ENCODE measurements at regions not wholly inside any gene's neighbourhood (a gene's known extent, or its start where the extent isn't known, plus 50 kb on each side); places are given as distances from the start of the nearest gene placed in this dataset.

DNA sequence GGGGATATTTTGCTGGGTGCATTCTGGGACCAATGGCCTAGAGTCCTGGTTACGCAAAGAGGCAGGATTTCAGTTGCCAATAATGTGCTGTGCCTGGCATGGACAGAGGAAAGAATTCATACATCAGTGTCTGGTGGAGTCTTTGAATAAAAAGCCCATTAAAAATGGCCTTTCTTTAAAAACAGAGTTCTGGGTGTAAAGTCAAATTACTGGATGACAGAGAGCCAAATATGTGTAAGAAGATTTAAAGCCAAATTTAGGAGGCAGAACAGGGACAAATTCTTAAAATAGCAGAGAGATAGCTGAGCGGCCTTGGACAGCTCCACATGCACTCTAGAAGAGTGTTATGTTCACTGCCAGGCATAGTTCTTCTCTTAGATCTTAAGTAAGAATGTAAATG lies 60.8 kb upstream of the MEOX2 start:
- CTCF ChIA-PET = interaction anchor here (2.2 kb wide), 1 partner anchor 27 kb away, joined by 12 read pairs; no protein-coding TSS in a partner anchor
- POLR2A ChIA-PET = no interaction called here
- no peak overlapping the region for H3K4me3 ChIP-seq (ENCODE audit: low read depth, low read length)
- DNase-seq (ENCODE audit: low read depth, low spot score) = no peak
- TF ChIP-seq CTCF (IDR thresholded peaks at IDR 0.05; ENCODE audit: insufficient read depth, low read length, missing control alignments) = no peak

DNA sequence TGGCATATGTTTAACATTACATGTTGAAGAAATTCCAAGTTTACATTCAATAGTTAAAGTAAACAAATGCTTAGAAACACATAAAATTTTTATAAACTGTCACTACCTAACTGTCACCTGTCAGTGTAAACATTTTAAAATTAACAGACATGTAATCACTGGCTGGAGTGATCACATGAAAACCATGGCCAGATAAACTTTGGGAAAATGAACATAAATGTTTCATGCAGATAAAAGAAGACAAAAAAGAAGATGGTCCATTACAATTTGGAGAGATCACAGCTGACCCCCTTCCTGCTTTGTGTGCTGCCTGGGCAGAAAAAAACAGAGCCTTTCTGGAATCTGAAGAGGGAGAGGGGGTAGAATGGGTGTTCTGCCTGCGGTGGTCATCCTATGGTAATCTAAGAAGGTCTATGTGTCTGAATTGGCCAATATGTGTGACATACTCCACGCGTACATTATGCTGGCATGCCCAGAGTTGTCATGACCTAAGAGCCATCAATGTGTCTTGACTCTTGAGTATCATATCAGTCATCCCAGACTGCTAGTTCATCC lies 57.5 kb upstream of the MEOX2 start:
- ChIA-PET CTCF (interaction anchor here (0.8 kb wide), 1 partner anchor 23 kb away, joined by 3 read pairs; no protein-coding TSS in a partner anchor), POLR2A (no interaction called here)
- no peak for TF ChIP-seq CTCF (IDR thresholded peaks at IDR 0.05; ENCODE audit: insufficient read depth, low read length, missing control alignments)
- H3K4me3 ChIP-seq (ENCODE audit: low read depth, low read length) = no peak overlapping the region
- DNase-seq (ENCODE audit: low read depth, low spot score) = no peak

GRCh38 chr7:15737601-15738000 lies 51.1 kb upstream of the MEOX2 start:
- no peak for DNase-seq (ENCODE audit: low read depth, low spot score)
- ChIA-PET POLR2A (interaction anchor here (0.6 to 1.0 kb wide), 2 partner anchors 48 to 414 kb away, joined by 3 to 4 read pairs; no protein-coding TSS in a partner anchor), CTCF (interaction anchor here (0.8 kb wide), 1 partner anchor 17 kb away, joined by 4 read pairs; no protein-coding TSS in a partner anchor)
- TF ChIP-seq CTCF (IDR thresholded peaks at IDR 0.05; ENCODE audit: insufficient read depth, low read length, missing control alignments) = no peak
- H3K4me3 ChIP-seq (ENCODE audit: low read depth, low read length) = no peak overlapping the region
